Stimulated activated CD4-positive, alpha-beta T cell treated with anti-CD3 and anti-CD28 coated beads, TNF-alpha, amount 100 ng/mL, for 24 hours (primary cell): ENCODE measurements at regions not wholly inside any gene's neighbourhood (a gene's known extent, or its start where the extent isn't known, plus 50 kb on each side); places are given as distances from the start of the nearest gene placed in this dataset.
A peak's percentile ranks its signal among the peaks of the same experiment; 100 is the strongest.
"Not testable (repeated sequence)": the region's sequence is repeated elsewhere in the genome, so short reads cannot be mapped to it uniquely, and the experiment has no call there.

Source experiments
- DNase-seq, 3 experiments: peaks; one replicate each; pipeline ENCODE4 v3.0.0-alpha.2; 2020; ENCODE audit warnings: low read depth in 3 of 3

- DNase-seq: not testable (repeated sequence)
Measured at GRCh38 chr3:194067327-194067726, 68.6 kb upstream of the HES1 start.

GRCh38 chr3:194067949-194068362, 68.0 kb upstream of the HES1 start:
- no peak for DNase-seq

- no peak for DNase-seq
Measured at GRCh38 chr3:194069421-194070219, 66.3 kb upstream of the HES1 start.

GRCh38 chr3:194070220-194070633, 65.7 kb upstream of the HES1 start:
- DNase-seq: no peak

- DNase-seq: peak; percentile 25 to 81 (median 51)
Measured at GRCh38 chr3:194070634-194071409, 65.1 kb upstream of the HES1 start.

GRCh38 chr3:194072097-194072428, 63.9 kb upstream of the HES1 start:
- DNase-seq: no peak

GRCh38 chr3:194072691-194073279, 63.2 kb upstream of the HES1 start:
- no peak for DNase-seq

- no peak for DNase-seq
Measured at GRCh38 chr3:194073926-194074325, 62.0 kb upstream of the HES1 start.

GRCh38 chr3:194075088-194075615, 60.8 kb upstream of the HES1 start:
- no peak for DNase-seq

- DNase-seq: no peak
Measured at GRCh38 chr3:194075802-194076460, 60.0 kb upstream of the HES1 start.

- DNase-seq: no peak
Measured at GRCh38 chr3:194076475-194076874, 59.5 kb upstream of the HES1 start.

GRCh38 chr3:194077602-194078001, 58.3 kb upstream of the HES1 start:
- no peak for DNase-seq

- no peak for DNase-seq
Measured at GRCh38 chr3:194078045-194078821, 57.7 kb upstream of the HES1 start.

- no peak for DNase-seq
Measured at GRCh38 chr3:194079702-194080172, 56.2 kb upstream of the HES1 start.

GRCh38 chr3:194080436-194080835, 55.5 kb upstream of the HES1 start:
- no peak for DNase-seq

- no peak for DNase-seq
Measured at GRCh38 chr3:194080913-194081800, 54.8 kb upstream of the HES1 start.

- DNase-seq: no peak
Measured at GRCh38 chr3:194081826-194082225, 54.1 kb upstream of the HES1 start.

- no peak for DNase-seq
Measured at GRCh38 chr3:194082743-194083636, 53.0 kb upstream of the HES1 start.

- DNase-seq: no peak
Measured at GRCh38 chr3:194083637-194084224, 52.2 kb upstream of the HES1 start.
